ENCODE measurements at regions not wholly inside any gene's neighbourhood (a gene's known extent, or its start where the extent isn't known, plus 50 kb on each side); places are given as distances from the start of the nearest gene placed in this dataset.

DNA sequence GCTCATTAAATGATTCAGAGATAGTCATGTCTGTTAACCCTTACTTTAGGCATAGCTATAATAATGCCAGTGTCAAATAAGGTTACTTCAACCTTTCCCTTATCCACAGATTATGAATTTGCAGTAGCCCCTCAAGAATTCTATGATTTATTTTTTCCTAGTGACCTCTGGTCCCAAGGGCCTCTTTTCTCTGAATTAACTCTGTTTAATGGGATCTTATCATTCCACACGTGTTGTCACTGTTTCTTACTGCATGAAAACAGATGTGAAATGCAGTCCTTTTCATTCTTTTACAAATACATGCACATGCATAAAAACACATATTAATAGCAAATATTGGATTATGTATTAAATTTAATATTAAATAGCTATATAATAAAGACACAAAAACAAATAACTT is 667.7 kb upstream of the FOXG1 start:
- DNase-seq (ENCODE audit: low read depth, low spot score), result no peak

GRCh38 chr14:28102001-28102400 is 664.6 kb upstream of the FOXG1 start:
- no peak for DNase-seq (ENCODE audit: low read depth, low spot score)

DNA sequence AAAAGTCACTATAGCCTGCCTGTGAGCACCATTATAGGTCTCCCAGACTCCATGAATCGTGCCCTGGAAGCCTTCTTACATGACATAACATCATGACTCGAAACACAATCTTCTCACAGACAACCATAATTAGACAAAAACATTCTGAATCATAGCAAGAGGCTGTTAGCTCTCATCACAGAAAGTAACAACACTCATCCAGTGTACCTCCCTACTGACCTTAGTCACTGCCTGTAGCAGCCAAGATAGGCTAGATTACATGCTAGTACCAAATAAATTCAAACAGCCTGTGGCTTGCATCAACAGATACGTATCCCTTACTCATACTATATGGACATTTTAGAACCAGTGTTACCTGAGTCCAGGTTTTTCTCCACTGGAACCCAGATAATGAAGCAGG is 663.8 kb upstream of the FOXG1 start:
- DNase-seq (ENCODE audit: low read depth, low spot score), result no peak

DNA sequence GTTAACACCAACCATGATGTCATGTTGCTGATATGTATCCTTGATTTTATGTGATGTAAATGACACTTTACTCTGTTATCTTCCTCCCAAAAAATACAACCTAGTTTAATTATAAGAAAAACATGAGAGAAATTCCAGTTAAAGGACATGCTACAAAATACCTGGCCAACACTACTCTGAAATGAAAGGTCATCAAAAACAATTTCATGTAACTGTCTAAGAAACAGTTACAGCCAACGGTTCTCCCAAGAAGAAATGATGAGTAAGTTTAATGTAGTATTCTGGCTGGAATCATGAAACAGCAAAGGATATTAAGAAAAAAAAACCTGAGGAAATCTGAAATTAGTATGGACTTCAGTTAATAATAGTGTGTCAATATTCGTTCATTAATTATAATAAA is 653.3 kb upstream of the FOXG1 start:
- DNase-seq (ENCODE audit: low read depth, low spot score), result no peak

DNA sequence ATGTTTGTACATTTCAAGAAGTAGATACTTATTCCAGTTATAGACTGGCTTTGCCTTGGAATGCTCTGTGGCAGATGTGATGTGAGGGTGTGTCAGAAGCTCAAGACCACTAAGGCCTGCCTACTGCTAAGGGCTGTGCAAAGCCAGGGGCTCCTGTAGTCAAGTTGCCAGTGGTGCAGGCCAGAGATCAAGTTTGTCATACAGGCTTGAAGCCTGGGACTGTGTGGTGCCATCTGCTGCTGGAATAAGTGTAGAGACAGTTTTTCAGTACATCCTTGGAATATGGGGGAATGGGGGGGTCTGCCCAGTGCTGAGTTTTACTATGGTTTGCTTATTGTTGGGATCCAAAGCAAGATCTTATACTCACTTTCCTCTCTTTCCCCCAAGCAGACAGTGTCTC is 649.9 kb upstream of the FOXG1 start:
- DNase-seq (ENCODE audit: low read depth, low spot score), result no peak

DNA sequence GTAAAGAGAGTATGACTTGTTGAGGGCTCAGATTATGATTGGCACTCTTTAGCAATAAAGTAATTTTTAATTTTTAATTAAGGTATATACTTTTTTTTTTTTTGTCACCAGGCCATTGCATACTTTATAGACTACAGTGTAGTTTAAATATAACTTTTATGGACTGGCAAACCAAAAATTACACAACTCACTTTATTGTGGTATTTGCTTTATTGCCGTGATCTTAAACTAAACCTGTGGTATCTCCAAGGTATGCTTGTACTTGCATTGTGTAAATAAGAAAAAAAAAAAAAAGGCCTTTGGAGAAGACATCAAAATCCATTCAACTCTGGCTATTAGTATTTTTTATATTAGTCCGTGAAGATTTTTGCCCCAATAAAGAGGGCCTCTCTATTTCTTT is 646.7 kb upstream of the FOXG1 start:
- DNase-seq (ENCODE audit: low read depth, low spot score), result no peak

DNA sequence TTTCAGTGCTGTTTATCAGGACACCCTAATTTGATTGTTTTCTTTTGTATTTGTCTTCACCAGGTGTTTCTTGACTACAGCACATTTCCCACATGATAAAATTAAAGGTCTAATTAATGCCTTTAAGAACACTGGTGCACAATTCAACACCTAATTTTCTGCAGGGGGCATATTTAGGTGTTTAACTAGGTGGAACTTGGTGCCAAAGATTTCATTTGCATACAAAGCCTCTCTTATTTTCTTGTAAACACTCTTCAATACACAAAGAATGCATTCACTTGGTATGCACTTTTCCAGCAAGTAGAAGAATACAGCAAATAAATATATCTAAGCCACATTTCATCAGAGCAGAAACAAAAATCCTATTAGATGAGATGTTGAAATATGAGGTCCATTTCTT is 646.2 kb upstream of the FOXG1 start:
- DNase-seq (ENCODE audit: low read depth, low spot score), result no peak

DNA sequence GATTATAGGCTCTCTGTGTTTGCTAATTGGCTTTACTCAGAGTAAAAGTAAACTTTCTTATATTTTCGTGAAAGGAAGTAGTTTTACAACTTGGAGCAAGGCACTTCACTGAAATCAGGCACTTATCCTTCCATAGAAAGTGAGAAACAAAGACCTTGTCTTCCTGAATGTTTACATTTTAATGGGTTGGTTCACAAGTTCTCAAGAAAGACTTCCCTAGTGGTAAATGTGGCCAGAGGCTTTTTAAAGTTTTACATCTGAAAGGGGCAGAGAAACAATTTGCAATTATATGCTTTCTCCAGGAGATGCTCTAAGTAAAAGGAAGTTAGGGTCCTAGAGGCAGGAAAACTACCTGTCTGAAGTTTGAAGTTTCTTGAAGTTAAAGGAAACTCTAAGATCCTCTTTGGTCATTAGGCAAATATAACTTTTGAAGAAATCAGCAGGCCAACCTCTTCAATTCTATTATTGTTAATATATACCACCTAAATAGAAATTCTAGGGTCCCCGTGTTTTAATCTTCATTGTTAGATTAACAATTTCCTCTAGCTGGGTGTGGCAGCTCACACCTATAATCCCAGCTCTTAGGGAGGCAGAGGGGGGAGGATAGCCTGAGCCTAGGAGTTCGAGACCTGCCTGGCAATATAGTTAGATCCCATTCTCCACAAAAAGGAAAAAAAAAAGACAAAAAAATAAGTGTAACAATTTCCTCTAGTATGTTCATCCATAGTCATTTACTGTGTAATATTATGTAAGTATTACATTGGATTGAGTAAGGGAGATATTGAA is 644.9 kb upstream of the FOXG1 start:
- no peak for DNase-seq (ENCODE audit: low read depth, low spot score)

GRCh38 chr14:28130610-28131284 is 635.8 kb upstream of the FOXG1 start:
- no peak for DNase-seq (ENCODE audit: low read depth, low spot score)

DNA sequence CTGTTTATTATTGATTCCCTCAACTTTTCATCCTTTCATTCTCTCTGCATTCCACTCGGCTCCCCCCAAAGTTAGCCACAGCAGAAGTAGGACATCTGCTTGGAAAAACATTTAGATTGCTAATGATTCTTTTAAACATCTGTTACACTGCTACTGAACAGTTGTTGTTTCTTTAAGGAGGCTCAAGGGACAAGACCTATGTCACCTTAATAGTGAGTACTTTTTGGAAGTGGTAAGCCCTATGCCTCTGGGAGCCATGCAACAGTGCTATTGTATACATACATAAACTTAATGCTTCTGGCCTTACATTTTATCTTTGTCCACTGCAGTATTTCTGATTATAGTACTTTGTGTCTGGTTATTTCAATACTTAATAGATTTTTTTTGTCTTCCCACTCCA is 628.2 kb upstream of the FOXG1 start:
- no peak for DNase-seq (ENCODE audit: low read depth, low spot score)

DNA sequence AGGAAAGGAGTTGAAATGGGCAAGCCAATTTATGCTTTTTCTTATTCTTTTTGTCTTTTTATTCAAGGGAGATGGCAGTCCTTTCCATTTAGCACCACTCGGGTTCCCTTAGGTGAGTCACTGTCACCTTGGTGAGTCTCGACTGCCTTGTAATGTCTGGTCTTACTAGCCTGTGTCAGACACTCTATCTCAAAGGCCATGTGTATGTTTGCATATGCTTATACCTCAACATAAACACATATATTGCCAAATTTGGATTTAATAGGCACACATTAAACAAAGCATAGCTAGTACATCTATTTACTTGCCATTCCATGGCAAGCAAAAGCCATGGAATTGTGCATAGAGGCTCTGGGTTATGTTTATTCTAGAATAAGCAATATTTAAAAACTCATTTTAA is 624.9 kb upstream of the FOXG1 start:
- DNase-seq (ENCODE audit: low read depth, low spot score), result no peak

DNA sequence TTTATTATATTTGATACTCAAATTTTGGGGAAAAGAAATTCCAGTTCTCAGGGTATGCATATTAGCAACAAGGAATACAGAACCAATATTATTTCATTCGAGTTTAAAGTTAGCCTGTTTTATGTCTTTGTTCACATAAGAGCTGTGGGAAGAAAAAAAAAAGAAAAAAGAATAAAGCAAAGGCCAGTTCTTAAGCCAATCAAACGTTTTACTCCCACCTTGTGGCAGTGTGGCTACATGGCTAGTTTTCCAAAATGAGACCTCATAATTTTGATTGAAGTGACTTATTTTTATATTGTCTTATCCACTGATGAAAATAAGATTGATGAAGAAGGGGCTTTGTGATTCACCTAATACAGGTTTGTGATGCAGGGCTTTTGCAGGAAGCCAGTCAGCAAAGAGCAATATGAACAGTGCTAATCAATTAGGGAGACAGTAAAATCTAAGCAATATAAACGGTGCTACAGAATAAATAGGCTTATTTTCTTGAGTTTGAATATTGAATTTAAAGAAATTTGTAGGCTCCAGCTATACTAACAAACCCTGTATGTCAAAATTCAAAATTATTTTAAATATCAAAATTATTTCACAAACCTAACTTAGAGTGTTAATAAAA is 624.1 kb upstream of the FOXG1 start:
- DNase-seq (ENCODE audit: low read depth, low spot score), result no peak

DNA sequence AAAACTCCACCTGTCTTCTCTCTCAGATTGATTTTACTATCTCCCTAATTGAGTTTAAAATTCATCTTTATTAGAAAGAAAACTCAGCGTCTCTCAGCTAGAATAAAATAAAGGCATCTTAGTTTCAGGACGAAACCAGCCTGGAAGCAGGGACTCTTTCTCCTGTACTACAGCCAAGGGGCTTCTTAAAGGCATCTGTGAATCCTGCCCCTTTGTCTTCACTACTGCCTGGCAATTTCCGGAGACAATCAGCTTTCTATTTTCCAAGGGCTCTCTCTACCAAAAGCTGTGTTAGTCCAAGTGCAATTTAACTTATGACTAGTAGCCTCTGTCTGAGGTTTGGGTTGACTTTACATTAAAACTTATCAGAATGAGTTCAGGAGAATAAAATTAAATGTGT is 623.3 kb upstream of the FOXG1 start:
- no peak for DNase-seq (ENCODE audit: low read depth, low spot score)

DNA sequence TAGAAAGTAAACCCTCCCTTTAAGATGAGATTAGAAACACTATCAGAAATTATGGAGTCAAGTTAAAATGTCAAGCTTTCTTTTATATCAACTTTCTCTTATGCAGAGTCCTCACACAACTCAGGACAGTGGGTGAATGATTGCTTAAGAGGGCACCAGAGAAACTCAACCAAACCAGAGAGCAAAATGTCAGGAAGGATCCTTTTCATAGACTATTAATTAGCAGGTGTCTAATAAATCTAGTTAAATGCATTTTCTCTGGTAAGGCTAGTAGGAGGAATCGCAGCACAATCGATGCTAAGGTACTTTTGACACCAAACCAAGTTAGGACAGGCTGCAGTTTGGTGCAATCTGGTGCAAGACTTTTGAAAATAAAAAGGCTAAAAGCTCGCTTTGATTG is 614.7 kb upstream of the FOXG1 start:
- DNase-seq (ENCODE audit: low read depth, low spot score), result no peak

DNA sequence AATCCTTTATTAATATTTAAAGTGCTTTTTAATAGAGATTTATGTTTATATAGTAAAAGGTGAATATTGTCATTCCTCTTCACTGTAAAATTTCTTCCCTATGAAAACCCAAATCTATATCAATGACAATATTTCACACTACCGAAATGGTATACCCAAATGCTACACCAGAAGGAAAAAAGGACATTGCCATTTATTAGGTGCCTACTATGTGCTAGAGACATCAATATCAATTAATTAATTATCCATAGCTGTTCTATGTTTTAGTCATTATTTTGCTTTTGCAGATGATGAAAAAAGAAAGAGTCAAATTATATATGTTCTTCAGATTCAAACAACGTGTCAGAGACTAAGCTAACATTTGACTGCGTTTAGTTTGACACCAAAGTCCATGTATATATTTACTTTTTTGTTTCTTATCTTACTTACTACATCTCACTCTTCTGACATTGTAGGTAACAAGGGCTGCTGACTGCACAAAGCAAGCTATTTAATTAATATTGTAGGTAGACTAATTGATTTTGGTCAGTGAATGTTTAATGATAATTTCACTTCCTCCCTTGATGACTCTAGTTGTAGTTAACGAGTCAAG is 614.0 kb upstream of the FOXG1 start:
- no peak for DNase-seq (ENCODE audit: low read depth, low spot score)

DNA sequence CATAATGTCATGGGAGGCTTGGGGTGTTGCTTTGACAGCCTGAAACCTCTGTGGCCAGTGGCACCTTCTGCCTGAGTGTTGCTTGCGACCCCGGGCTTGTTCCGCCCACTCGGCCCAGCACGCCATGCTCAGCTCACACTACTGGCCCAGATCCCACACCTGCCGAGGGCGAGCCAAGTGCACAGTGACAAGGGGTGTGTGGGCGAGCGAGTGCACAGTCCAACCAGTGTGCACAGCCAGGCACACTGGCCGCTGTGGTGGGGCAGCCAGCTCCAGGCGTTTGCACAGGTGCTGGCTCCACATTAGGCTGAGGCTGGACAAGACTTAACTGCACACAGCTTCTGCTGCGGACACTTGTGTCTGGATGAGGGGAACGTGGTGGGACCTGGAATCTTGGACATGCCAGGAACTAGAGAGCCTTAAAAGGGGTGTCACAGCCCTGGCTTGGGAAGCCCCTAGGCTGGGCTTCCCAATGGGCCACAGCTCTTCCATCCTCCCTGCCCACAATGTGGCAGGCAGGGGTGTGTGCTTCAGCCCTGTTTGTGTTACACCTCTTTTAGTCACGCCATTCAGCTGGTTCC is 609.2 kb upstream of the FOXG1 start:
- no peak for DNase-seq (ENCODE audit: low read depth, low spot score)

DNA sequence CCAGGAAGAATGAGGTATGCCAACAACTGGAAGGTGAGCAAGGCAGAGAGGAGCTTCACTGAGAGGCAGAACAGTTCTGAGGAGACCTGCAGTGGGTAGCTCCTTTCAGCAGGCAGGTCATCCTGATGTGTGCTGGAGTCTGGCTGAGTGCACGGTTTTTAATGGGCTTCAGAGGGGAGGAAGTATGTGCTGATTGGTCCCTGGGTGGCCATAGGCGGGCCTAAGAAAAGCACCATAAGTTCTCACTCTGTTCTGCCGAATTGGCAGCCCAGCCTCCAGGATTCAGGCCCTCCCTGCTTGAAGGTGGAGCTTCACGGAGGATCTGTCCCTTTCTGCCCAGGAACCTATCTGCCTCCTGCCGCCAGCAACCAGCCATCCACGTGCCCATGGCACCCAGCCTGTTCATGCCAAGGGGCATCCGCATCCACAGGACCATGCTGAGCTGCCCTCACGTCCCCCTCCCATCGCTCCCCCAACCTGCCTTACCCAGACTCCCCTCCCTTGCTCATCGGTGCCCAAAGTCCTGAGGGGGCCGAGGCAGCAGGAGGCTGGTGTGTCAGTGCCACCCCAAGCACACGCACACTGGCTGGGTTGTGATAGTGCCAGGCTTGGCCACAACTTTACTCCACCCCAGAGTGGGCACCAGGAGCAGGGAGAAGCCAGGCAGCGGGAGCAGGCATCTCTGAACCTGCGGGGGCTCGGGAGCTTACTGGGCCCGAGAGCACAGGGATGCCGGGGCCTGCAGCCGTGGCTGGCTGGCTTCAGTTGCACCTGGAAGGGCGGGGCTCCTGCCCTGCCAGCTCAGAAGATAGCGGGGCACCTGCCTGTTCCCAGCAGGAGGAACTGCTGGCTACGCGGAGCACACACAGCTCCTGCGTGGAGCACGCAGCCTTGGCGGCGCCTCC is 608.4 kb upstream of the FOXG1 start:
- no peak for DNase-seq (ENCODE audit: low read depth, low spot score)

- no peak for DNase-seq (ENCODE audit: low read depth, low spot score)
Observed at GRCh38 chr14:28161040-28161439, 605.5 kb upstream of the FOXG1 start.

- DNase-seq (ENCODE audit: low read depth, low spot score), result no peak
Observed at GRCh38 chr14:28163233-28163632, 603.4 kb upstream of the FOXG1 start.

- DNase-seq (ENCODE audit: low read depth, low spot score), result no peak
Observed at GRCh38 chr14:28163897-28164296, 602.7 kb upstream of the FOXG1 start.
